HG03280 (cell line): ENCODE measurements at regions not wholly inside any gene's neighbourhood (a gene's known extent, or its start where the extent isn't known, plus 50 kb on each side); places are given as distances from the start of the nearest gene placed in this dataset.

Source experiments
- ATAC-seq: cut with Tn5 transposase; IDR thresholded peaks from one replicate; pipeline ENCODE4 v1.9.1; 2021; ENCODE audit warnings: mild to moderate bottlenecking, moderate library complexity; ENCODE audit not compliant: unreplicated experiment

GRCh38 chr21:28827422-28827821, 165.3 kb downstream of the LTN1 start:
- ATAC-seq = no peak

DNA sequence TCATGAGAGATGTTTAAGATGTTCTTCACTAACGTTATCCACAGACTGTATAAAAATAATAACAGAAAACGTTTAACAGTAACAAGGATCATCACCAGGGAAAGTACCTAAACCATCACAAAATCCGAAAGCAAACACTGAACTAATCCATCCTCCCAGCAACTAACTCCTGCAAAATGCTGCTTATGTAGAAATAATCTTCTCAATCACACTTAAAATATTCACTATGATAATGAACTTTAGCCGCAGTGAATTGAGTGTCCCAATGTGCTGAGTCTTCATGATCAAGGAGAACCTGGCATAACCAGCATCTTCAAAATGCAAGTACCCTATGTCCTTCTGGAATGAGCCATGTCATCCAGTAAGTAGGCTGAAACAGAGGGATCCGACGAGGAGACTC, 166.1 kb downstream of the LTN1 start:
- ATAC-seq = no peak

- ATAC-seq = no peak
Measured at GRCh38 chr21:28826021-28826420, 166.7 kb downstream of the LTN1 start.

DNA sequence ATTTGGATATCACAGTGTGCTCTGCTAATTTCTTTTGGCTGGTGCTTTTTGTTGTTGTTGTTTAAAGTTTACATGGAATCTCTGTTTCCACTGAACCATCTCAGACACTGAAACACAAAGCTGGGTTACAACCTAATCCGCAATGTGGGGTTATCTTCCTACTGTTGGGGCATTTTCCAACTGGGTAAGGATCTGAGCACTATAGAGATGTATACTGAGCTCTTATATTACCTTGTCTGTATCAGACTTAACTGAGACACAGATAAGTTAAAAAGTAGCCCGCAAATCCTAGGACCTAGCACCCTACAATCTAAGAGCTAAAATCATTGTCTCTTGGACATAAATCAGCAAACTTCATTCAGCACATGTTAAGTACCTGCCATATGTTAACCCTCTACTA, 169.2 kb downstream of the LTN1 start:
- ATAC-seq = no peak

GRCh38 chr21:28822486-28823335, 170.0 kb downstream of the LTN1 start:
- ATAC-seq = no peak

GRCh38 chr21:28822123-28822399, 170.6 kb downstream of the LTN1 start:
- no peak for ATAC-seq

- no peak for ATAC-seq
Measured at GRCh38 chr21:28821276-28822122, 171.2 kb downstream of the LTN1 start.

- no peak for ATAC-seq
Measured at GRCh38 chr21:28818663-28819278, 173.9 kb downstream of the LTN1 start.

- no peak for ATAC-seq
Measured at GRCh38 chr21:28817871-28818270, 174.8 kb downstream of the LTN1 start.

DNA sequence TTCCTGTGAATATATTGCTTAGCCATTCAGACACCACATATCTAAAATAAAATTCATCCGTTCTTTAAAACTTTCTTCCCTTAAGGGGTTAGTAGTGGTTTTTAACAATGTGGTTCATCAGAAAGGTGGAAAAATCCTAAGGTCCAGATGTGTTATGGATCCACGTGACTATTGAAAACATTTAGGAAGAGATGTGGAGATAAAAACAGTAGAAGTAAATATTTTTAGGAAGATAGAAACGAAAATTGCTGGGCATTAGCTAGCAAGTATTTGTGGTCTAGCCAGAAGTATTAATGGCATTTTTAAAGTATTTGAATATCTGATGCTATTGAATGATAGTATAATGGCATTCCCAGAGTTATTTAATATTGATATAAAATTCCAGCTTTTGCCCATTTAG, 180.8 kb downstream of the LTN1 start:
- no peak for ATAC-seq

DNA sequence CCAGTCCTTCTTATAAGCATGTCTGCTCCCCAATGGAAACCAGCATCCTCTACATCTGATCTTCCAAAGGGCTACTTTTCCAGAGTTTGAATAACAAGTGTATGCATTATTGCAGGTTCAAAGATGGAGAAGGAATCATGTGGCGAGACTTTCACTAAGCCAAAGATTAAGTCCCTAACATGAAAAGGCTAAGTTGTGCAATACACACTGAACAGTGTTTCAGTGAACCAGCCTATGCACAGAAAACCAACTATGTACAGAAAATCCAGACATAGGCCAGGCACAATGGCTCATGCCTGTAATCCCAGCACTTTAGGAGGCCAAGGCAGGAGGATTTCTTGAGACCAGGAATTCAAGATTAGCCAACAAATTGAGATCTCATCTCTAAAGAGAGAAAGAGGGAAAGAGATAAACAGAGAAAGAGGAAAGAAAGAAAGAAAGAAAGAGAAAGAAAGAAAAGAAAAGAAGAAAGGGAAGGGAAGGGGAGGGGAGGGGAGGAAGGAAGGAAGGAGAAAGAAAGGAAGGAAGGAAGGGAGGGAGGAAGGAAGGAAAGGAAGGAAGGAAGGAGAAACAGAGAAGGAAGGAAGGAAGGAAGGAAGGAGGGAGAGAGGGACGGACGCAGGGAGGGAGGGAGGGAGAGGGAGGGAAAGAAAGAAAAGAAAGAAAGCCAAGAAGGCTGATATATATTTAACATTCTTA, 181.7 kb downstream of the LTN1 start:
- ATAC-seq = no peak

- no peak for ATAC-seq
Measured at GRCh38 chr21:28805885-28806284, 186.8 kb downstream of the LTN1 start.

GRCh38 chr21:28804089-28804670, 188.5 kb downstream of the LTN1 start:
- no peak for ATAC-seq

DNA sequence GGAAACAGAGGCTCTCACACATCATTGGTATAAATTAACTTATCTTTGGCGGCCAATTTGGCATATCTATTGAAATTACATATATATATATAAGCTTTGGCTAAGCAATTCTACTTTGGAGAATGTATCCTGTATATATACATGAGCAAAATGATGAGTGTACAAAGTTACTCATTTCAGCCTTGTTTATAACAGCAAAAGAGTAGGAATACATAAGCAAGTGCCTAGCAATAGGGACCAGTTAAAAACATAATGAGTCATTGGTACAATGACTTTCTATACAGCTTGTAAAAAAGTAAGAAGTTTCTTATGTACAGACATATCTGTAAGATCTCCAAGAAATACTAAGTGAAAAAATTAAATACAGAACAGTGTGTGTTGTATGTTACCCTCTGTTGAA, 190.8 kb downstream of the LTN1 start:
- ATAC-seq = no peak

DNA sequence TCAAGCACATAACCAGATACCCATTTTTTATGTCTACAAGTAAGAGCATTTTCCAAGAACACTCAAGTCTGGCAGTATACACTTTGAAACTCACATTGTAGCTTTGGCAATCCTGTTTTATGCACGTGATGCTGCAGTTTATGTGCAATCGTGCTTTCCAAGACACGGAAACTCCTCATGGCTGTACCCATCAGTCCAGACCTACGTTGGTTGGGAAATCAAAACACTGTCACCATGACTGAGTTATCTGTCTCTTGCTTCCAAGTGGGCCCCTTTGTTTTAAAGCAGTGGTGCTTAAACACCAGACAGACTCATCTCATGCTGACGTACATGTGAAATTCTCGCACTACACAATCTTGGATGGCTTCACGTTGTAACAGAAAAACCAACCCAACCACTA, 192.8 kb downstream of the LTN1 start:
- ATAC-seq = no peak

DNA sequence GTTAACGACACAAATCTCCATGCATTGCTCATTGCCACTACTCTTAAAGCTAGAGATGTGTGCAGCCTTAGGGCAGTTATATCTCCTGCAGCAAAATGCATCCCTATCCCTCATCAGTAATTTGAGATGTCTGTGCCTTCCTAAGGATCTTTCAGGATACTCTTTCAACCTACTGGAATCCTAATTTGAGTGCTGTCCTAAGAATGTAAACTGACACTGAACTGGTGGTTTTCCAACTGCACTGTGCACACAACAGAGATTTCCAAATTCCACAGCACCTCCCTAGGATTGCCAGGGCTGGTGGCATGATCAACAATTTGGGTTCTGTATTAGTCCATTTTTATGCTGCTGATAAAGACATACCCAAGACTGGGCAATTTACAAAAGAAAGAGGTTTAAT, 193.9 kb downstream of the LTN1 start:
- no peak for ATAC-seq

DNA sequence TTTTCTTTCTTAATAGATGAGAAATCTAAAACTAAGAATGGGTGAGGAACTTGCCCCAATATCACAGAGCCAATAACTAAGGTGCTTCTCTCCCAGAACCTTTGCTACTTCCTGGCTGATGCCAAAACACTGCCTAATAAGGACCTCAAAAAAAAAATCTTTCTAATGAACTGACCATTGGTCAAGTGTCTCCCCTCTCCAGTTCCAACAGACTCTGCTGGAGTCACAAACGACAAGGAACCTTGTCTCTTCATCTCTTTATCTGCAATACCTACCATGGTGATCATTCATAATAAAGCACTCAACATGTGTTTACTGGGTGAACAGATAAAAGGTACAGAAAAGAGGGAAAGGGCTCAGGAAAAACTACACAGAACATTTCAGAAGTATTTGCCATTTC, 197.4 kb downstream of the LTN1 start:
- ATAC-seq = no peak

DNA sequence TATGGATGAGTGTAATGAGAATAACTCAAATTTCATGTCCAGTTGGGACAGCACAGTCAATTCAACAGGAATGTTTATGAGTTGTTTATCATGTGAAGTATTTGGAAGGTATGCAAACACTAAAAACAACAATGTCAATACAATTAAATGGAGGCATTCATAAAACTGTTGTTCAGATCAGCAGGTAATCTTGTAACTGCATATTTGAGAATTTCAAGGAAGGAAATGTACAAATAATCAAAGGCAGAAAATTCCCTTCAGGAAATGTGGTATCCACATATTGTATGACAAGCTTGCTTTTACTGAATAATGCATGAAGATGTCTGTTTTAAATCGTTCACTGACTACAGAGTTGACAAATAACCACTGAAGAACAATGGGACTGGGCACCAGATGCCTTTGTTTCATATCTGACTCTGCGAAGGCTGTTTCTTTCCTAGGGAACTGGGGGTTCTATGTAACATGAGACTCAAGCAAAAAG, 198.3 kb downstream of the LTN1 start:
- no peak for ATAC-seq

DNA sequence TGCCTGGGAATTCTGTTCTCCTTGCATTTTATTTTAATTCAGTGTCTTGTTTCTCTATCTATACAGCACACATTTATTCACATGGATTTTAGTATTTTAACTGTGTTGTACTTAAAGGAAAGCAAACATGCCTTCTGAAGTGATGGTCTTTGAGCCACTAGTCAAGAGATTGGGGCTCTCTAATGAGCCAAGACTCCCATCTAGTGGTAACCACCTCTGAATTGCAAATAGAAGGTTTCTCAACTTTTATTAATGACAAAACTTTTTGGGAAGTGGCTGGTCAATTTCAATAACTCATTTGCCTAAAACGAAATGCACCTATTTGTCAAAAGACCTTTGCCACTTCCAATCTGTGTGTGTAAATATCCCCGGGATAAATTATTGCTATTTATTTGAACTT, 199.6 kb downstream of the LTN1 start:
- no peak for ATAC-seq

GRCh38 chr21:28791595-28792282, 200.9 kb downstream of the LTN1 start:
- ATAC-seq = no peak
